CD4-positive, alpha-beta memory T cell (primary cell): ENCODE measurements at regions not wholly inside any gene's neighbourhood (a gene's known extent, or its start where the extent isn't known, plus 50 kb on each side); places are given as distances from the start of the nearest gene placed in this dataset.

Experiments
- CTCF ChIA-PET: fragments of 350-600 bp; sonication (Branson Sonifier 250); formaldehyde crosslinking; loops from one replicate; lab custom pipeline; 2021; ENCODE audit warnings: inconsistent platforms; ENCODE audit not compliant: partially characterized antibody; lab: Charles Lee
- POLR2A ChIA-PET: fragments of 350-600 bp; sonication (Branson Sonifier 250); formaldehyde crosslinking; loops from one replicate; lab custom pipeline; 2021; ENCODE audit not compliant: partially characterized antibody; lab: Charles Lee
- DNase-seq, 5 donors: peaks; one replicate each; pipeline versions ENCODE4 v3.0.0 to v3.0.0-alpha.2; 2020 to 2022; ENCODE audit warnings: mixed read lengths in 1 of 5
- H3K27ac ChIP-seq: one replicate; pipeline ENCODE4 v1.7.0; 2013; ENCODE audit warnings: low read depth, low read length
- H3K27me3 ChIP-seq: 2 replicates; pipeline ENCODE4 v1.7.0; 2013; ENCODE audit warnings: mild to moderate bottlenecking, low read length, moderate library complexity; ENCODE audit not compliant: insufficient read depth
- H3K36me3 ChIP-seq: 2 replicates; pipeline ENCODE4 v1.7.0; 2013; ENCODE audit warnings: mild to moderate bottlenecking, low read length, moderate library complexity; ENCODE audit not compliant: insufficient read depth
- H3K4me1 ChIP-seq: 2 replicates; pipeline ENCODE4 v1.7.0; 2013; ENCODE audit warnings: mild to moderate bottlenecking, low read length, moderate library complexity; ENCODE audit not compliant: insufficient read depth
- H3K4me3 ChIP-seq, 2 donors: one replicate each; pipeline ENCODE4 v1.7.0; 2013; ENCODE audit warnings: low read length in 2 of 2, mild to moderate bottlenecking in 1 of 2
- H3K9me3 ChIP-seq, 2 donors: one replicate each; pipeline ENCODE4 v1.7.0; 2013; ENCODE audit warnings: low read length in 2 of 2, control low read depth in 1 of 2; ENCODE audit not compliant: control insufficient read depth in 1 of 2
- H3K27ac Mint-ChIP-seq, 7 donors: one replicate each; pipeline ENCODE4 v1.8.0; 2020 to 2021; ENCODE audit warnings: mixed read lengths in 7 of 7, mild to moderate bottlenecking in 6 of 7, inconsistent platforms in 3 of 7, moderate library complexity in 3 of 7
- H3K27me3 Mint-ChIP-seq, 2 donors: one replicate each; pipeline ENCODE4 v1.8.0; 2020 to 2021; ENCODE audit warnings: mixed read lengths in 2 of 2
- H3K36me3 Mint-ChIP-seq, 2 donors: one replicate each; pipeline ENCODE4 v1.8.0; 2020 to 2021; ENCODE audit warnings: mixed read lengths in 2 of 2, inconsistent platforms in 1 of 2, mild to moderate bottlenecking in 1 of 2
- H3K4me1 Mint-ChIP-seq, 4 donors: one replicate each; pipeline ENCODE4 v1.8.0; 2020 to 2021; ENCODE audit warnings: mixed read lengths in 4 of 4, mild to moderate bottlenecking in 1 of 4
- H3K4me3 Mint-ChIP-seq, 8 donors: one replicate each; pipeline ENCODE4 v1.8.0; 2020 to 2021; ENCODE audit warnings: mixed read lengths in 8 of 8, mild to moderate bottlenecking in 7 of 8, moderate library complexity in 6 of 8, inconsistent platforms in 3 of 8
- H3K9me3 Mint-ChIP-seq, 8 donors: one replicate each; pipeline ENCODE4 v1.8.0; 2020 to 2021; ENCODE audit warnings: mixed read lengths in 8 of 8, mild to moderate bottlenecking in 5 of 8, inconsistent platforms in 3 of 8, moderate library complexity in 1 of 8
- intact Hi-C: fragments of 100-400 bp; cut with micrococcal nuclease; formaldehyde crosslinking; loops from one replicate; pipeline ENCODE4 v1.15.1; 2023

GRCh38 chr13:74322562-74322961 is 188.4 kb upstream of the KLF12 start:
- H3K27me3 ChIP-seq, result no peaks in the 10 kb centered on the region
- H3K4me3 ChIP-seq, result no peak overlapping the region
- Mint-ChIP-seq H3K27me3 (no peaks in the 10 kb centered on the region), H3K9me3 (peaks cover 0 to 6% (median 0%) of the 10 kb centered on the region in 8 donors), H3K36me3 (peaks cover 9 to 18% of the 10 kb centered on the region in 2 donors), H3K27ac (no peak overlapping the region), H3K4me3 (no peak overlapping the region), H3K4me1 (peaks cover 0 to 2% (median 0%) of the 10 kb centered on the region in 4 donors)
- H3K4me1 ChIP-seq, result no peaks in the 10 kb centered on the region
- no peak for DNase-seq
- intact Hi-C loops, result no loop called here
- H3K9me3 ChIP-seq, result no peaks in the 10 kb centered on the region
- ChIA-PET POLR2A (no interaction called here), CTCF (no interaction called here)
- no peak overlapping the region for H3K27ac ChIP-seq
- H3K36me3 ChIP-seq, result no peaks in the 10 kb centered on the region

- Histone ChIP-seq H3K27me3 (no peaks in the 10 kb centered on the region), H3K27ac (no peak overlapping the region), H3K4me1 (peaks cover 7% of the 10 kb centered on the region), H3K9me3 (no peaks in the 10 kb centered on the region), H3K4me3 (no peak overlapping the region), H3K36me3 (no peaks in the 10 kb centered on the region)
- no peaks in the 10 kb centered on the region for H3K27me3 Mint-ChIP-seq
- peaks cover 5 to 13% (median 8%) of the 10 kb centered on the region in 4 donors for H3K4me1 Mint-ChIP-seq
- H3K9me3 Mint-ChIP-seq, result peaks cover 0 to 2% (median 0%) of the 10 kb centered on the region in 8 donors
- no peak overlapping the region for H3K4me3 Mint-ChIP-seq
- DNase-seq, result no peak
- H3K27ac Mint-ChIP-seq, result no peak overlapping the region
- POLR2A ChIA-PET, result interaction anchor here (0.6 kb wide), 1 partner anchor 633 kb away, joined by 3 read pairs; no protein-coding TSS in a partner anchor
- CTCF ChIA-PET, result no interaction called here
- peaks cover 8 to 11% of the 10 kb centered on the region in 2 donors for H3K36me3 Mint-ChIP-seq
- intact Hi-C loops, result no loop called here
These were observed 186.1 kb upstream of the KLF12 start for GRCh38 chr13:74320282-74320681.

GRCh38 chr13:74316547-74316946 is 182.3 kb upstream of the KLF12 start:
- H3K27ac Mint-ChIP-seq, result peak overlapping the region in 4 of 7 donors; percentile 0 to 62 (median 20)
- DNase-seq, result no peak
- peaks cover 5 to 16% (median 8%) of the 10 kb centered on the region in 4 donors for H3K4me1 Mint-ChIP-seq
- H3K27ac ChIP-seq, result no peak overlapping the region
- H3K9me3 ChIP-seq, result no peaks in the 10 kb centered on the region
- H3K9me3 Mint-ChIP-seq, result peaks cover 0 to 3% (median 0%) of the 10 kb centered on the region in 8 donors
- ChIA-PET CTCF (interaction anchor here (1.6 to 3.2 kb wide), 2 partner anchors 29 to 468 kb away, joined by 3 to 15 read pairs; no protein-coding TSS in a partner anchor), POLR2A (no interaction called here)
- H3K4me1 ChIP-seq, result peaks cover 7% of the 10 kb centered on the region
- H3K27me3 Mint-ChIP-seq, result no peaks in the 10 kb centered on the region
- H3K4me3 Mint-ChIP-seq, result no peak overlapping the region
- peaks cover 5 to 13% of the 10 kb centered on the region in 2 donors for H3K36me3 Mint-ChIP-seq
- intact Hi-C loops, result no loop called here
- no peaks in the 10 kb centered on the region for H3K27me3 ChIP-seq
- H3K4me3 ChIP-seq, result no peak overlapping the region
- no peaks in the 10 kb centered on the region for H3K36me3 ChIP-seq

DNA sequence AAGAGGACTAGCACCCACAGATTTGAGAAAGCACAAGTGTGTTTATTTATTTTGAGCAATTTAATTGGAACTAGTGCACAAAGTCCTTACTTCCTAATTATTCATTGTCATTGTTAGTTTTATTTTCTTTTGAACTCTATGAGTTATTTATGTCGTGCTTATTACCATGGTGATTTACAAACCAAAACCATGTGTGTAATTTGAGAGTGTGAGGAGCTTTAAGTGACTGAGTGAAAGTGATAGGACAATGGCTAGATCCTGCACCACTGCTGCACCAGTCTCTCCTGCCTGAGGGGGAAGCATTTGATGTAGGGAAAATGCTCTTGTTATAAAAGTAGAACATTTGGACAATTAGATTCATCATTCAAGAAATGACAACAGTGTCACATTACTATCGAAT is 172.3 kb upstream of the KLF12 start:
- ChIA-PET POLR2A (no interaction called here), CTCF (no interaction called here)
- intact Hi-C loops, result no loop called here
- no peaks in the 10 kb centered on the region for H3K36me3 ChIP-seq
- no peak overlapping the region for H3K27ac ChIP-seq
- no peaks in the 10 kb centered on the region for H3K9me3 ChIP-seq
- DNase-seq, result no peak
- H3K4me3 ChIP-seq, result no peak overlapping the region
- H3K36me3 Mint-ChIP-seq, result peaks cover 0 to 17% of the 10 kb centered on the region in 2 donors
- no peak overlapping the region for H3K27ac Mint-ChIP-seq
- H3K4me1 ChIP-seq, result no peaks in the 10 kb centered on the region
- no peak overlapping the region for H3K4me3 Mint-ChIP-seq
- H3K27me3 Mint-ChIP-seq, result no peaks in the 10 kb centered on the region
- no peaks in the 10 kb centered on the region for H3K27me3 ChIP-seq
- peaks cover 0 to 10% (median 7%) of the 10 kb centered on the region in 4 donors for H3K4me1 Mint-ChIP-seq
- H3K9me3 Mint-ChIP-seq, result peaks cover 0 to 3% (median 0%) of the 10 kb centered on the region in 8 donors

- POLR2A ChIA-PET, result interaction anchor here (0.6 kb wide), 1 partner anchor 9 kb away, joined by 3 read pairs; no protein-coding TSS in a partner anchor
- intact Hi-C loops, result no loop called here
- H3K4me3 Mint-ChIP-seq, result no peak overlapping the region
These were observed 171.7 kb upstream of the KLF12 start for GRCh38 chr13:74305876-74306275.

GRCh38 chr13:74301258-74301935 is 167.2 kb upstream of the KLF12 start:
- no peak overlapping the region for H3K27ac Mint-ChIP-seq
- H3K36me3 Mint-ChIP-seq, result peaks cover 1 to 9% of the 10 kb centered on the region in 2 donors
- H3K4me1 Mint-ChIP-seq, result peaks cover 4 to 9% (median 6%) of the 10 kb centered on the region in 4 donors
- H3K27me3 ChIP-seq, result no peaks in the 10 kb centered on the region
- H3K4me1 ChIP-seq, result no peaks in the 10 kb centered on the region
- no peak overlapping the region for H3K4me3 Mint-ChIP-seq
- H3K27ac ChIP-seq, result no peak overlapping the region
- H3K9me3 Mint-ChIP-seq, result peaks cover 0 to 2% (median 0%) of the 10 kb centered on the region in 8 donors
- DNase-seq, result no peak
- H3K4me3 ChIP-seq, result no peak overlapping the region
- POLR2A ChIA-PET, result interaction anchor here (1.2 to 2.4 kb wide), 2 partner anchors 10 to 168 kb away, joined by 4 to 8 read pairs; no protein-coding TSS in a partner anchor
- no peaks in the 10 kb centered on the region for H3K9me3 ChIP-seq
- no peaks in the 10 kb centered on the region for H3K27me3 Mint-ChIP-seq
- CTCF ChIA-PET, result interaction anchor here (1.2 kb wide), 1 partner anchor 14 kb away, joined by 3 read pairs; no protein-coding TSS in a partner anchor
- intact Hi-C loops, result no loop called here
- no peaks in the 10 kb centered on the region for H3K36me3 ChIP-seq

More at GRCh38 chr13:74305876-74306275, 171.7 kb upstream of the KLF12 start:
- CTCF ChIA-PET, result no interaction called here
- Histone ChIP-seq H3K36me3 (no peaks in the 10 kb centered on the region), H3K27me3 (no peaks in the 10 kb centered on the region), H3K9me3 (no peaks in the 10 kb centered on the region), H3K4me3 (no peak overlapping the region), H3K27ac (no peak overlapping the region), H3K4me1 (no peaks in the 10 kb centered on the region)
- DNase-seq, result peak in 1 of 5 donors; percentile 41
- Mint-ChIP-seq H3K9me3 (peaks cover 0 to 3% (median 0%) of the 10 kb centered on the region in 8 donors), H3K27me3 (no peaks in the 10 kb centered on the region), H3K27ac (peak overlapping the region in 2 of 7 donors; percentile 9), H3K4me1 (peaks cover 0 to 10% (median 7%) of the 10 kb centered on the region in 4 donors), H3K36me3 (peaks cover 0 to 17% of the 10 kb centered on the region in 2 donors)

GRCh38 chr13:74300162-74300561 is 166.0 kb upstream of the KLF12 start:
- Mint-ChIP-seq H3K4me1 (peaks cover 0 to 11% (median 4%) of the 10 kb centered on the region in 4 donors), H3K36me3 (peaks cover 3 to 11% of the 10 kb centered on the region in 2 donors), H3K27ac (no peak overlapping the region), H3K4me3 (no peak overlapping the region), H3K9me3 (peaks cover 0 to 2% (median 0%) of the 10 kb centered on the region in 8 donors), H3K27me3 (no peaks in the 10 kb centered on the region)
- DNase-seq, result no peak
- ChIA-PET POLR2A (interaction anchor here (2.4 kb wide), 1 partner anchor 9 kb away, joined by 8 read pairs; no protein-coding TSS in a partner anchor), CTCF (no interaction called here)
- no peak overlapping the region for H3K27ac ChIP-seq
- H3K4me1 ChIP-seq, result no peaks in the 10 kb centered on the region
- H3K36me3 ChIP-seq, result no peaks in the 10 kb centered on the region
- intact Hi-C loops, result no loop called here
- no peak overlapping the region for H3K4me3 ChIP-seq
- H3K9me3 ChIP-seq, result no peaks in the 10 kb centered on the region
- no peaks in the 10 kb centered on the region for H3K27me3 ChIP-seq
